NCI-H748 (cell line): ENCODE measurements at regions not wholly inside any gene's neighbourhood (a gene's known extent, or its start where the extent isn't known, plus 50 kb on each side); places are given as distances from the start of the nearest gene placed in this dataset.
"Not testable (repeated sequence)": the region's sequence is repeated elsewhere in the genome, so short reads cannot be mapped to it uniquely, and the experiment has no call there.

ENCODE experiments used
- DNase-seq: peaks from one replicate; lab custom pipeline; 2025; ENCODE audit not compliant: unreplicated experiment; lab: John Stamatoyannopoulos, UW

DNA sequence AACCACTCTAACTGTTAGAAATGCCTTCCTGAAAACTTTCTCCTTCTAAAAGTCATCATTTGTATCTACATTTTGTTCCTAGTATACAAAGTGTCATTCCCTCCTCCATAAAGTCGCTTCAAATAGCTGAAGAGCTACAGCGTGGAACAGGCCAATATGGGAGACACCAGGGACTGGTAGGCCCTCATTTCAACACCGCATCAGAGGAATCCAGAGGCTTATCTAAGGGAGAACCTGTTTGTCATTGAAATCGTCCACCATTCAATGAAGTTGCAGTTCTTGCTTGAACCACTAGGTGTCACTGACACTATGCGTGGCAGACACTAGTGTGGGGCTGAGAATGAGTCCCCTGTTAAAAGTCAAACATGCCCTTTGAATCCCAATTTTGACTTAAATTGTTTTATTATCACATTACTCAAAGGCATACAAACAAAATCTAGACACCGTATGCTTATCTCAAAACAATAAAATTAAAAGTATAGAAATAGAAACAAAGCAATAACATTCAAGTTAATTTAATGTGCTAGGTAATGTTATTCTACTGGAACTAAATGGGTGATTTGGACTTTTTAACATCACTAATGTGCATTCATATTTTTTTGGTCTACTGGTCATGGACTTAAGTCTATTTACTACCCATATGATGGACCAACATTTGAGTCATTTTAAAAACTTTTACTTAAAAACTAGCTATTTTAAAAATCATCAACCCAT, 182.3 kb downstream of the FCRL5 start:
- DNase-seq = peak; percentile 71

DNA sequence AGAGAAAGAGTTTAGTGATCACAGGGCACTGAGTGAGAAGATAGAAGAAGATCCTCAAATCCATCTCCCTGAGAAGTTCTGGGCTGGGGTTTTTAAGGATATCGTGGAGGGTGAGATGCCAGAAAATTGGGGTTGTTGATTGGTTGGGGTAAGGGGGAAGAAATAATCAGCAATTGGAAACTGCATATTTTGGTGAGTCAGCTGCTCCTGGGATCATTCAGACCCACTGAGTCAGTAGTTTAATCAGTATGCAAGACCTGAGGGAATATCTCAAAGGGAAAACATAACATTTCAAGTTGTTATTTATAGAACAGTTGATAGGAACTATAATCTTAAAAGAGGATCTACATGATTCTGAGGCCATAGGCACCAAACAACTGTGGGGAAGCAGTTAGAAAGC, 183.4 kb downstream of the FCRL5 start:
- not testable (repeated sequence) for DNase-seq

GRCh38 chr1:157368363-157368762, 184.0 kb downstream of the FCRL5 start:
- DNase-seq = no peak

- DNase-seq = no peak
These were observed 184.4 kb downstream of the FCRL5 start for GRCh38 chr1:157367870-157368269.

DNA sequence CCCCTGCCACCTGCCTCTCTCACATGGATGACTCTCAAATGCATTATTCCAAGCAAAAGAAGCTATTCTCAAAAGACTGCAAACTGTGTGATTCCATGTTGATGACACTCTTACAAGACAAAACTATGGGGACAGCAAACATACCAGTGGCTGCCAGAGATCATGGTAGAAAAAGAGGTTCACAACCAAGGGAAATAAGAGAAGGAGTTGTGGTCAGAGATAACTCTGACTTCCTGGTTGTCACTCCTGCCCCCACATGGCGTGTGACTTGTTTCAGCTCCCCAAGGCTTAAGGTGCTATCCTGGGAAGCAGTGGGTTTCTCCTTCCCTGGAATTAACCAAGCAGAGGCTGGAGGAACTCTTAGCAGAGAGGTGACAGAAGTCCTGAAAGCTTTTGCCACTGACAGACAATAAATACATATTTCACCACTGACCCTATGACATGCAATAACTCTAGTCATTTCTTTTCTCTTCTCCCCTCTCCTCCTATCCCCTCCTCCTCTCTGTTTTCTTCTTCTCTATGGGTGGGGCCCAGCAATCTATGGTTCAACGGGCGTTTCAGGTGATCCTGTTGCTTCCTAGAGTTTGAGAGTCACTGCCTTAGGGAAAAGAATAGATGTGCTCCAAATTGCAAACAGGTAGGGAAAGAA, 185.1 kb downstream of the FCRL5 start:
- no peak for DNase-seq

DNA sequence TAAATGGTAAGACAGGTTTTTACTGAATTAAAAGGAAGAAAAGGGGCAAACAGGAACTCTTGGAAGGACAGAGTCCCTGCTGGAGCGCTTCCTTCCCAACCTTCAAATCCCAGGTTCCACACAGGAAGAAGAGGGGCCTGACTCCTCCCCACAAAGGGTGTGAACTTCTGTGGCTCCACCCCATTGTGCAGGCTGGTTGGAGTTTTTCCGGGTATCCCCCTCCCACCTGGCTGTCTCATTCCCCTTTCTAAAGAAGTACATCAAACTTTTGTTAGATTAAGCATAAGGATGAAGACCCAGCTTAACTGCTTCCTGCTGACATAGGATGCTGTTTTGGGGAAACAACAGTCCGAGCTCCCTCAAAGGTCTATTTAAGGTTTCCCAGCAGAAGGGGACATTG, 187.7 kb downstream of the FCRL5 start:
- DNase-seq = no peak

- DNase-seq = peak; percentile 67
These were observed 188.6 kb downstream of the FCRL5 start for GRCh38 chr1:157363660-157364140.

DNA sequence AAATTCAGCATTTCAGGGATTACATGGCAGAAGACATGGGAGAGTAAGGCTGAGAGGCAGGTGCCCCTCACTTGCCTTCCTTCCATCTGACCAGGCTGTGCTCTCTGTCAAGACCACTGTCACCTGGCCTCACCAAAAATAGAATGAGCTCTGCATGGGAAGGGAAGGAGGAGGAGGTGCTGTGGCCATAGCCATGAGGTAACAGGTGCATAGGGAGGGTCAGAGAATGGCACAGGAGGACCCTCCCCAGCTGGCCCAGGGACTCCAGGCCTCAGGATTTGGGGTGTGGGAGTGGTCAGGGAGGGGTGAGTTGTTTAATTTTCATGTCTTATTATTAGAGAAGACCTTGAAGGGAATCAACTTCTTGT, 192.3 kb downstream of the FCRL5 start:
- DNase-seq = peak; percentile 98

DNA sequence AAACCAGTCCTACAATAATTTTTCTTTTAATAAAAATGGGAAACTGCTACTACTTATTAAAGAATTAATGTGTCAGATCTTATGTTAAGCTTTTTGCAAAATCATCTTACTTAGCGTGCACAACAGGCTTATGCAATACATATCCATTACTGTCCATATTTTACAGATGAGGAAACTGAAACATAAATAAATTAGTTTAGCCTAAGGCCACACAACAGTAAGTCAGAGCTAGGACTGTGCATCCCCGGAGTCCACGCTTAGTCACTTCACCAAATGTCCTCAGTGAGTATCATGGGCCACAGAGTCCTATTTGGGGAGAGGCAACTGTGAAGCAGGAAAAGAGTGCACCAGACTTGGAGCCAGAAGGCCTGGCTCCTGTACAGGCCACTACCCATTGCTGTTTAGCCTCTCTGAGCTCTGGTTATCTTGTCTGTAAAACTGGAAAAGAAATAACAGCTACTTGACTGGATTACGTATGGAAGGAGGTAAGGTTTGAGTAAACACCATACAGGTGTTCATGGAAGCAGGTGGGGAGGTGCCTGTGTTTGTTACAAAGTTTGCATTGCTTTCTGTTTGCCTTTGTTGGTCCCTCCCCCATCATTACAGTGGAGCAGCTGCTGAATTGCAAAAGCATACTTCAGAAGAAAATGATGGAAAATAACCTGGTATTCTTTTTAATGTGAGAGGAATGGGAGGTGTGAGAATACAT, 192.8 kb downstream of the FCRL5 start:
- DNase-seq = peak; percentile 98

DNA sequence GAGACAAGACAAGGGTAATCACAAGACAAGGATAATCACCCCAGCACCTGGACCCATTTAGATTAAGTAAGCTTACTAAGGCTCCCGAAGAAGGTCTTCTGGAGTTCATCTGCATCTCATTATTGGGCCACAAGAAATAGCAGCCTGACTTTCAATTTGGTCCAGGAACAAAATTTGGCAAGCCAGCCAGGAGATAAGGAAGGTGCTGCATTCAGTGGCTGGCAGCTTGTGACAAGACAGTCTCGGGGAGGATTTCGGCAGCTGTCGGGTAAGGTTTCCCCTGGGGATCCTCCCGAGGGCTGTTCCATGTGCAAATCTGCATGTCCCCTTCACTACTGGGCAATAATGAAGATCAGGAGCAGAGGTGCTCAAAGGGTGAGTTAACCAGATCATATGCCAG, 195.2 kb downstream of the FCRL5 start:
- no peak for DNase-seq

DNA sequence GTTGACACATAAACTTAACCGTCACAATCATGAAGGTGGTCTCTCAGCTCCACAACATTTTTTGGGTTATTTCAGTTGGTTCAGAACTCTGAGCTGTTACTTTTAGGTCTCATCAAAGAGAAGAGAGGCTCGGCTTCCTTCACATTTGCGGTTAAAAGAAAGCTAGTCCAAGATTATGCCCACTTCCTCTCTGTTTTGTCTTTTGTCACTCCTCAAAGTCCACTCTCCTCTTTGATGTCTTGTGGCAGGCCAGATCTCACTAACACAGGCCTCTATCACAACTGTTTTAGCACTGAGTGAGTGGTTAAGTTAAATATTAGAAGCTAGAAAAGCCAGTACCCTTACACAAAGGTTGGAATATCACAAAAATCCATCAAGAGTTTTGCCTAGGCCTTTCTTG, 195.7 kb downstream of the FCRL5 start:
- DNase-seq = no peak

DNA sequence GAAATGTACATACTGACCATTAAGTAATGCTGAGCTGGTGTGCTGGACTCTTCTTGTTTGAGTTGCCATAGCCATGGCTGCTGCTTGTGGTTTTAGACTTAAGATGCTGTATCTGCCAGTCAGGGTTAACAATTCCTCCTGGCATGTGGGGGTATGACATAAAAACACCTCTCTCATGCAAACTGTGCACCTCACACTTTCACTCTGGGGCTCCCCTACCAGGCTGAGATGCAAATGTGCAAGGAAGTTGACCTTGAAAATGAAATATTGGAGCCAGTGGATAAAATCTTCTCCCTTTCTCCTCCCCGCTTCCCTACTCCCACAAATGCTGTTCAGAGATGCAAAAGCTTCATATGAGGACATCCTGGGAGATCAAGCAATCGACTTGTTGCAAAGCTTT, 198.8 kb downstream of the FCRL5 start:
- no peak for DNase-seq

GRCh38 chr1:157352817-157353408, 199.4 kb downstream of the FCRL5 start:
- DNase-seq = no peak

DNA sequence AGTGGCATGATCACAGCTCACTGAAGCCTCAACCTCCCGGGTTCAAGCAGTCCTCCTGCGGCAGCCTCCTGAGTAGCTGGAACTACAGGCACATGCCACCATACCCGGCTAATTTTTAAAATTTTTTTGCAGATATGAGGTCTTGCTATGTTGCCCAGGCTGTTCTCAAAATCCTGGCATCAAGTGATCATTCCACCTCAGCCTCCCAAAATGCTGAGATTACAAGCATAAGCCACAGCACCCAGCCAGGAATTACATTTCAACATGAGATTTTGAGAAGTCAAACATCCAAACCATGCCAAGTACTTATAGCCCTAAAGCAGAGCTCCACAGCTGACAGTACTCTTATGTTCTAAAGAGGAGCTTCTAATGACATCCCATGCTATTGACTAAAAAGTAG, 200.1 kb downstream of the FCRL5 start:
- no peak for DNase-seq

GRCh38 chr1:157351800-157352199, 200.5 kb downstream of the FCRL5 start:
- not testable (repeated sequence) for DNase-seq

DNA sequence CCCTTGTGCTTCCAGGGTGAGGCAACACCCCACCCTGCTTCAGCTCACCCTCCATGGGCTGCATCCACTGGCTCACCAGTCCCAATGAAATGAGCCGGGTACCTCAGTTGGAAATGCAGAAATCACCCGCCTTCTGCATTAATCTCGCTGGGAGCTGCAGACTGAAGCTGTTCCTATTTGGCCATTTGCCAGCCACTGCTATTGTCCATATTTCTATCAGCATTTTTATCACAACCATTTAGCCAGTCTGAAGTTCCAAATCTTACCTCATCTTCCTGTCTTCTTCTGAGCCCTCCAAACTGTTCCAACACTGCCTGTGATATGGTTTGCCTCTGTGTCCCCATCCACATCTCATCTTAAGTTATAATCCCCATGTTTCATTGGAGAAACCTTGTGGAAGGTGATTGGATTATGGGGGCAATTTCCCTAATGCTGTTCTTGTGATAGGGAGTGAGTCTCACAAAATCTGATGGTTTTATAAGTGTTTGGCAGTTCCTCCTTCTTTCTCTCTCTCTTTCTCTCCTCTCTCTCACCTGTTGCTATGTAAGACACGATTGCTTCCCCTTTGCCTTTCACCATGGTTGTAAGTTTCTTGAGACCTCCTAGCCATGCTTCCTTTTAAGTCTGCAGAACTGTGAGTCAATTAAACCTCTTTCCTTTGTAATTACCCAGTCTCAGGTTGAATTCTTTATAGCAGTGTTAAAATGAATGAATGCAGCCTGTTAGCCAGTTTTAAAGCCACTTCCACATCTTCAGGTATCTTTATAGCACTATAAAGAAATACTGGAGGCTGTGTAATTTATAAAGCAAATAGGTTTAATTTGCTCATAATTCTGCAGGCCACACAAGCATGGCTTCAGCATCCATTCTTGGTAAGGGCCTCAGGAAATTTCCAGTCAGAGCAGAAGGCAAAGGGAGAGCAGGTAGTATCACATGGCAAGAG, 203.5 kb downstream of the FCRL5 start:
- no peak for DNase-seq

DNA sequence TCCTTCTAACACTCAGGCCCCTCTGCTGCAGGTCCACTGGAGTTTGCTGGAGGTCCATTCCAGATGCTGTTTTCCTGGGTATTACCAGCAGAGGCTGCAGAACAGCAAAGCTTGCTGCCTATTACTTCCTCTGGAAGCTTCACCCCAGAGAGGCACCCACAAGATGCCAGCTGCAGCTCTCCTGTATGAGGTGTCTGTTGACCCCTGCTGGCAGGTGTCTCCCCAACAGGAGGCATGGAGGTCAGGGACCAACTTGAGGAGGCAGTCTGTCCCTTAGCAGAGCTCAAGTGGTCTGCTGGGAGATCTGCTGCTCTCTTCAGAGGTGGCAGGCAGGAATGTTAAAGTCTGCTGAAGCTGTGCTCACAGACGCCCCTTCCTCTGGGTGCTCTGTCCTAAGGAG, 204.8 kb downstream of the FCRL5 start:
- no peak for DNase-seq

DNA sequence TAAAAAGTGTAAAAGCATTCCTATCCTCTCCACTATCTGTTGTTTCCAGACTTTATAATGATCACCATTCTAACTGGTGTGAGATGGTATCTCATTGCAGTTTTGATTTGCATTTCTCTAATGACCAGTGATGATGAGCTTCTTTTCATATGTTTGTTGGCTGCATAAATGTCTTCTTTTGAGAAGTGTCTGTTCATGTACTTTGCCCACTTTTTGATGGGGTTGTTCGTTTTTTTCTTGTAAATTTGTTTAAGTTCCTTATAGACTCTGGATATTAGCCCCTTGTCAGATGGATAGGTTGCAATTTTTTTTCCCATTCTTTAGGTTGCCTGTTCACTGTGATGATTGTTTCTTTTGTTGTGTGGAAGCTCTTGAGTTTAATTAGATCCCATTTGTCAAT, 199.6 kb upstream of the ETV3 start:
- DNase-seq = peak; percentile 14

GRCh38 chr1:157335056-157335455, 196.9 kb upstream of the ETV3 start:
- no peak for DNase-seq

GRCh38 chr1:157334041-157334440, 195.8 kb upstream of the ETV3 start:
- DNase-seq = no peak

GRCh38 chr1:157330177-157330576, 192.0 kb upstream of the ETV3 start:
- not testable (repeated sequence) for DNase-seq
